ENCODE measurements at regions not wholly inside any gene's neighbourhood (a gene's known extent, or its start where the extent isn't known, plus 50 kb on each side); places are given as distances from the start of the nearest gene placed in this dataset.

- no peak for TF ChIP-seq POLR2A (IDR thresholded peaks at IDR 0.05)
- TF ChIP-seq CTCF (IDR thresholded peaks at IDR 0.05): no peak
Measured at GRCh38 chr7:97565665-97566064, 166.2 kb upstream of the TAC1 start.
